H1 (cell line): ENCODE measurements at regions not wholly inside any gene's neighbourhood (a gene's known extent, or its start where the extent isn't known, plus 50 kb on each side); places are given as distances from the start of the nearest gene placed in this dataset.

ENCODE experiments used
- CTCF ChIA-PET: fragments of 300-600 bp; sonication (Branson Sonifier 250); formaldehyde crosslinking; loops from one replicate; lab custom pipeline; 2021; ENCODE audit not compliant: partially characterized antibody; lab: Charles Lee
- POLR2A ChIA-PET: fragments of 300-600 bp; sonication (Branson Sonifier 250); formaldehyde crosslinking; loops from one replicate; lab custom pipeline; 2021; ENCODE audit warnings: inconsistent platforms; ENCODE audit not compliant: partially characterized antibody; lab: Charles Lee
- DNase-seq, 2 experiments: peaks; one replicate each; pipeline versions ENCODE4 v3.0.0 to v3.0.0-alpha.2; 2010 to 2022; ENCODE audit warnings: low spot score in 2 of 2, low read depth in 1 of 2, mixed read lengths in 1 of 2
- FAIRE-seq: peaks from 2 replicates; lab custom pipeline; 2011; peaks lifted over from hg19 to GRCh38; lab: Jason Lieb, UNC
- H2AFZ ChIP-seq: 2 replicates; pipeline ENCODE4 v1.8.1; 2012; ENCODE audit warnings: low read length, inconsistent platforms
- H2AK5ac ChIP-seq: 2 replicates; pipeline ENCODE4 v1.6.1; 2013; ENCODE audit warnings: low read depth, low read length
- H2BK120ac ChIP-seq: replicated peaks from 2 replicates; pipeline ENCODE3; 2013; ENCODE audit warnings: low read depth, low read length, inconsistent platforms
- H2BK12ac ChIP-seq: 2 replicates; pipeline ENCODE4 v1.6.1; 2013; ENCODE audit warnings: low read depth, low read length
- H2BK15ac ChIP-seq: 2 replicates; pipeline ENCODE4 v1.6.1; 2013; ENCODE audit warnings: low read length
- H2BK20ac ChIP-seq: 2 replicates; pipeline ENCODE4 v1.6.1; 2013; ENCODE audit warnings: low read length
- H2BK5ac ChIP-seq: 2 replicates; pipeline ENCODE4 v1.6.1; 2013; ENCODE audit warnings: low read depth, low read length
- H3K14ac ChIP-seq: 2 replicates; pipeline ENCODE4 v1.6.1; 2013; ENCODE audit warnings: inconsistent platforms; ENCODE audit not compliant: insufficient read length
- H3K18ac ChIP-seq: 2 replicates; pipeline ENCODE4 v1.6.1; 2013; ENCODE audit warnings: low read length; ENCODE audit errors: extremely low read depth
- H3K23ac ChIP-seq: 2 replicates; pipeline ENCODE4 v1.6.1; 2013; ENCODE audit warnings: inconsistent platforms; ENCODE audit not compliant: insufficient read length
- H3K23me2 ChIP-seq: 2 replicates; pipeline ENCODE4 v1.6.1; 2013; ENCODE audit warnings: low read depth, low read length
- H3K27ac ChIP-seq: 2 replicates; pipeline ENCODE4 v1.6.1; 2011; ENCODE audit warnings: low read depth, low read length, inconsistent platforms
- H3K27me3 ChIP-seq, 4 experiments: replicated peaks in 1 of 4; 1 replicate in 1 of 4; 2 replicates in 3 of 4; pipeline versions ENCODE4 v1.6.1 to v1.8.1; 2011 to 2013; ENCODE audit warnings: low read length in 3 of 4, mild to moderate bottlenecking in 3 of 4, inconsistent platforms in 2 of 4, mixed read lengths in 2 of 4, moderate library complexity in 1 of 4; ENCODE audit not compliant: control insufficient read depth in 3 of 4, insufficient read depth in 3 of 4; ENCODE audit errors: extremely low read depth in 1 of 4
- H3K36me3 ChIP-seq, 4 experiments: 2 replicates each; pipeline versions ENCODE4 v1.6.1 to v1.8.1; 2011 to 2013; ENCODE audit warnings: mild to moderate bottlenecking in 4 of 4, low read length in 3 of 4, moderate library complexity in 2 of 4, control low read depth in 1 of 4, inconsistent platforms in 1 of 4; ENCODE audit not compliant: insufficient read depth in 4 of 4, control insufficient read depth in 2 of 4
- H3K4ac ChIP-seq: replicated peaks from 2 replicates; pipeline ENCODE3; 2013; ENCODE audit warnings: low read length, low read depth, mixed read lengths, inconsistent platforms; ENCODE audit not compliant: insufficient read length
- H3K4me1 ChIP-seq, 4 experiments: replicated peaks in 1 of 4; 1 replicate in 1 of 4; 2 replicates in 3 of 4; pipeline versions ENCODE4 v1.6.1 to v1.8.1; 2011 to 2013; ENCODE audit warnings: low read length in 3 of 4, inconsistent platforms in 2 of 4, mixed read lengths in 1 of 4; ENCODE audit not compliant: insufficient read depth in 4 of 4, control insufficient read depth in 3 of 4
- H3K4me2 ChIP-seq, 2 experiments: 2 replicates each; pipeline versions ENCODE4 v1.6.1 to v1.8.1; 2011 to 2013; ENCODE audit warnings: low read depth in 2 of 2, low read length in 2 of 2, control low read depth in 1 of 2, inconsistent platforms in 1 of 2, mild to moderate bottlenecking in 1 of 2; ENCODE audit not compliant: insufficient read depth in 1 of 2
- H3K4me3 ChIP-seq, 4 experiments: fragments of 200-600, 300-600 bp in 1 of 4; sonication (generic), shearing (Covaris generic), sonication (Bioruptor Twin) in 1 of 4; 2 replicates each; pipeline versions ENCODE4 v1.5.1 to v1.8.1; 2011 to 2016; ENCODE audit warnings: low read length in 4 of 4, low read depth in 3 of 4, control low read depth in 2 of 4, inconsistent platforms in 2 of 4, mild to moderate bottlenecking in 2 of 4, mixed read lengths in 1 of 4, moderate library complexity in 1 of 4; ENCODE audit not compliant: insufficient read depth in 2 of 4; ENCODE audit errors: extremely low read depth in 1 of 4
- H3K56ac ChIP-seq: replicated peaks from 2 replicates; pipeline ENCODE3; 2013; ENCODE audit warnings: low read depth, mild to moderate bottlenecking, mixed read lengths, low read length, inconsistent platforms; ENCODE audit not compliant: insufficient read length
- H3K79me1 ChIP-seq: 2 replicates; pipeline ENCODE4 v1.6.1; 2013; ENCODE audit warnings: low read depth, low read length, control low read depth
- H3K79me2 ChIP-seq, 2 experiments: 2 replicates each; pipeline versions ENCODE4 v1.6.1 to v1.8.1; 2012 to 2013; ENCODE audit warnings: low read length in 2 of 2, mild to moderate bottlenecking in 2 of 2, inconsistent platforms in 1 of 2; ENCODE audit not compliant: insufficient read depth in 2 of 2, control insufficient read depth in 1 of 2
- H3K9ac ChIP-seq, 4 experiments: replicated peaks in 1 of 4; 1 replicate in 1 of 4; 2 replicates in 3 of 4; pipeline versions ENCODE4 v1.6.1 to v1.8.1; 2011 to 2013; ENCODE audit warnings: low read depth in 3 of 4, low read length in 3 of 4, control low read depth in 2 of 4, mild to moderate bottlenecking in 2 of 4, moderate library complexity in 2 of 4, inconsistent platforms in 1 of 4; ENCODE audit errors: extremely low read depth in 1 of 4
- H3K9me3 ChIP-seq, 2 experiments: 2 replicates each; pipeline versions ENCODE4 v1.6.1 to v1.8.1; 2012 to 2013; ENCODE audit warnings: mild to moderate bottlenecking in 2 of 2, moderate library complexity in 2 of 2, control low read depth in 1 of 2, inconsistent platforms in 1 of 2, low read depth in 1 of 2, low read length in 1 of 2, mixed read lengths in 1 of 2; ENCODE audit not compliant: insufficient read depth in 2 of 2
- H4K20me1 ChIP-seq, 2 experiments: replicated peaks in 1 of 2; 2 replicates each; pipeline versions ENCODE3 to v1.8.1; 2011 to 2013; ENCODE audit warnings: inconsistent platforms in 2 of 2, low read length in 2 of 2, mild to moderate bottlenecking in 1 of 2; ENCODE audit not compliant: insufficient read depth in 2 of 2, control insufficient read depth in 1 of 2
- H4K5ac ChIP-seq: 2 replicates; pipeline ENCODE4 v1.6.1; 2013; ENCODE audit warnings: low read length, low read depth, mixed read lengths, inconsistent platforms; ENCODE audit not compliant: insufficient read length
- H4K8ac ChIP-seq: 2 replicates; pipeline ENCODE4 v1.8.0; 2013; ENCODE audit warnings: mild to moderate bottlenecking, moderate library complexity, low read length, inconsistent platforms; ENCODE audit not compliant: insufficient read depth; ENCODE audit errors: extremely low read depth
- H4K91ac ChIP-seq: replicated peaks from 2 replicates; pipeline ENCODE3; 2013; ENCODE audit warnings: low read length, mixed read lengths, inconsistent platforms; ENCODE audit not compliant: insufficient read length
- ASH2L ChIP-seq: fragments of 200-600, 300-600 bp; sonication (generic); IDR thresholded peaks from one replicate; pipeline ENCODE4 v1.7.1; 2017; ENCODE audit warnings: low read length
- BCL11A ChIP-seq, 2 experiments: IDR thresholded peaks; one replicate each; pipeline ENCODE4 v1.6.1; 2011; ENCODE audit warnings: low read depth in 2 of 2, low read length in 2 of 2, mild to moderate bottlenecking in 2 of 2
- EGR1 ChIP-seq: IDR thresholded peaks from 2 replicates; pipeline ENCODE4 v1.6.1; 2011; ENCODE audit warnings: low read depth, low read length, borderline replicate concordance
- HDAC6 ChIP-seq: IDR thresholded peaks from one replicate; pipeline ENCODE4 v1.7.1; 2012; ENCODE audit warnings: low read depth, mild to moderate bottlenecking, inconsistent platforms, low read length, moderate library complexity
- JUN ChIP-seq: IDR thresholded peaks from 2 replicates; pipeline ENCODE4 v1.6.1; 2011; ENCODE audit warnings: low read depth, mild to moderate bottlenecking, improper control_type of control experiment, low read length
- RNF2 ChIP-seq: fragments of 200-900, 300-1000 bp; sonication (generic); IDR thresholded peaks from 2 replicates; pipeline ENCODE4 v1.7.1; 2016; ENCODE audit warnings: borderline replicate concordance, low read depth, mild to moderate bottlenecking, antibody characterized with exemption, low read length; ENCODE audit not compliant: poor library complexity, severe bottlenecking; ENCODE audit errors: missing control alignments
- SP2 ChIP-seq: IDR thresholded peaks from 2 replicates; pipeline ENCODE4 v1.6.1; 2012; ENCODE audit warnings: mild to moderate bottlenecking, low read length, inconsistent platforms
- TAF1 ChIP-seq: IDR thresholded peaks from 2 replicates; pipeline ENCODE4 v1.6.1; 2011; ENCODE audit warnings: mild to moderate bottlenecking, low read depth, low read length
- TAF7 ChIP-seq: optimal IDR thresholded peaks from 2 replicates; pipeline ENCODE3; 2011; ENCODE audit warnings: low read depth, mild to moderate bottlenecking, inconsistent platforms, low read length, moderate library complexity, borderline replicate concordance
- WGBS, 2 experiments: shearing (Covaris generic) in 1 of 2; methylation state at CpG; one replicate each; pipeline versions ENCODE4 v1.1.6 to v1.1.7; 2013 to 2015; ENCODE audit warnings: low lambda C conversion rate in 2 of 2, mixed read lengths in 2 of 2, inconsistent platforms in 1 of 2, low coverage in 1 of 2, missing lambda C conversion rate in 1 of 2; ENCODE audit not compliant: insufficient replicate concordance in 2 of 2, insufficient coverage in 1 of 2, insufficient read length in 1 of 2; ENCODE audit errors: extremely low coverage in 1 of 2, missing lambda C conversion rate in 1 of 2; 5-methylcytosine and 5-hydroxymethylcytosine counted together

- Histone ChIP-seq H3K56ac (no peak overlapping the region), H3K4me2 (no peak overlapping the region), H4K20me1 (no peaks in the 10 kb centered on the region), H3K36me3 (no peaks in the 10 kb centered on the region), H3K79me1 (no peaks in the 10 kb centered on the region)
- WGBS, 2 experiments: 94% methylated on average over 3 of the region's 3 CpGs; no CpG with 5 or more reads in 1 of the 2 experiments
- TF ChIP-seq ASH2L (no peak), TAF7 (no peak), SP2 (no peak), JUN (no peak), RNF2 (no peak), BCL11A (IDR thresholded peaks at IDR 0.05; ENCODE audit: low read depth in 2 of 2, low read length in 2 of 2) (no peak), EGR1 (no peak), HDAC6 (no peak), TAF1 (no peak)
- TF ChIP-seq, all 59 proteins: peak for 0
- no peak for DNase-seq
- Histone ChIP-seq H3K9ac (no peak overlapping the region), H3K27ac (no peak overlapping the region), H2BK12ac (no peak overlapping the region), H2BK5ac (no peak overlapping the region), H3K18ac (no peak overlapping the region), H2BK120ac (no peak overlapping the region), H2BK15ac (no peak overlapping the region), H4K91ac (no peak overlapping the region), H2BK20ac (no peak overlapping the region), H3K79me2 (no peaks in the 10 kb centered on the region), H2AFZ (no peak overlapping the region), H3K23ac (no peak overlapping the region), H2AK5ac (no peak overlapping the region), H3K4me3 (no peak overlapping the region), H3K4ac (no peak overlapping the region), H4K8ac (no peak overlapping the region), H3K23me2 (no peaks in the 10 kb centered on the region), H3K14ac (no peak overlapping the region), H3K9me3 (no peaks in the 10 kb centered on the region), H3K27me3 (no peaks in the 10 kb centered on the region), H3K4me1 (no peaks in the 10 kb centered on the region), H4K5ac (no peak overlapping the region)
- ChIA-PET CTCF (no interaction called here), POLR2A (no interaction called here)
- no peak for FAIRE-seq
These were observed 531.8 kb downstream of the NXPH1 start for GRCh38 chr7:8965177-8965576.
